ENCODE measurements at regions not wholly inside any gene's neighbourhood (a gene's known extent, or its start where the extent isn't known, plus 50 kb on each side); places are given as distances from the start of the nearest gene placed in this dataset.

GRCh38 chr7:21299766-21300165, 128.1 kb upstream of the SP4 start:
- POLR2A ChIA-PET (ENCODE audit: unreplicated experiment), result no interaction called here
- Histone ChIP-seq H3K56ac (ENCODE audit: extremely low read depth, insufficient read depth, low read length) (no peak overlapping the region), H3K9ac (ENCODE audit: low read depth, low read length) (no peak overlapping the region), H3K27me3 (ENCODE audit: control insufficient read depth, insufficient read depth, low read length) (no peaks in the 10 kb centered on the region), H3K4me2 (ENCODE audit: low read depth, low read length) (no peak overlapping the region), H2AK5ac (ENCODE audit: low read depth, low read length) (no peak overlapping the region), H2BK5ac (ENCODE audit: low read depth, low read length, poor library complexity, severe bottlenecking) (no peak overlapping the region), H3K23ac (ENCODE audit: low read depth, low read length) (no peak overlapping the region), H2BK120ac (ENCODE audit: low read depth, low read length) (no peak overlapping the region), H3K9me1 (ENCODE audit: insufficient read depth, low read length) (no peaks in the 10 kb centered on the region), H3K14ac (replicated peaks; ENCODE audit: low read depth, low read length) (no peak overlapping the region), H4K5ac (ENCODE audit: low read depth, low read length) (no peak overlapping the region), H3K9me3 (ENCODE audit: control insufficient read depth, insufficient read depth, low read length) (peaks cover 2% of the 10 kb centered on the region; the same call in 1 of the 2 replicates), H3K4me1 (ENCODE audit: control insufficient read depth, insufficient read depth, low read length) (no peaks in the 10 kb centered on the region), H3K4ac (ENCODE audit: low read depth, low read length) (no peak overlapping the region), H2AFZ (replicated peaks; ENCODE audit: low read length, poor library complexity) (no peak overlapping the region), H3K18ac (ENCODE audit: low read depth, low read length) (no peak overlapping the region), H4K20me1 (ENCODE audit: insufficient read depth, low read length) (no peaks in the 10 kb centered on the region), H3K36me3 (ENCODE audit: control insufficient read depth, insufficient read depth, low read length) (no peaks in the 10 kb centered on the region), H3K27ac (ENCODE audit: insufficient read depth, low read length) (no peak overlapping the region), H2AK9ac (replicated peaks; ENCODE audit: low read depth, low read length, poor library complexity) (no peak overlapping the region), H2BK20ac (ENCODE audit: low read depth, low read length) (no peak overlapping the region), H3K4me3 (ENCODE audit: insufficient read depth, low read depth, low read length) (no peak overlapping the region), H4K91ac (ENCODE audit: insufficient read depth, low read depth, low read length) (no peak overlapping the region), H3K79me1 (ENCODE audit: low read depth in 1 of 2, low read length in 2 of 2) (no peaks in the 10 kb centered on the region), H4K8ac (ENCODE audit: low read depth in 2 of 2, low read length in 2 of 2) (no peak overlapping the region), H2BK15ac (ENCODE audit: low read depth, low read length) (no peak overlapping the region)
- BruUV-seq (replicated peaks), result no TSS peak
- in situ Hi-C loops (cut with MboI; ENCODE audit: low sequenced_read_pairs), result no loop called here
- intact Hi-C loops (cut with micrococcal nuclease), result no loop called here
- TF ChIP-seq CEBPB (IDR thresholded peaks at IDR 0.05; ENCODE audit: low read depth, low read length), result no peak
- TF ChIP-seq POLR2A (IDR thresholded peaks at IDR 0.05; ENCODE audit: low read depth, low read length), result no peak
- no peak for TF ChIP-seq NFE2L2 (IDR thresholded peaks at IDR 0.05; ENCODE audit: low read depth, low read length)
- no peak for TF ChIP-seq MXI1 (IDR thresholded peaks at IDR 0.05; ENCODE audit: borderline replicate concordance, low read depth, low read length)
- no peak for TF ChIP-seq ELK1 (IDR thresholded peaks at IDR 0.05; ENCODE audit: borderline replicate concordance, low read depth, low read length)
- no peak for TF ChIP-seq RAD21 (IDR thresholded peaks at IDR 0.05; ENCODE audit: low read length)
- TF ChIP-seq BHLHE40 (IDR thresholded peaks at IDR 0.05; ENCODE audit: low read depth, low read length), result no peak
- no peak for TF ChIP-seq CHD1 (IDR thresholded peaks at IDR 0.05; ENCODE audit: low read depth, low read length)
- TF ChIP-seq MAFK (IDR thresholded peaks at IDR 0.05; ENCODE audit: low read depth, low read length), result no peak
- TF ChIP-seq, protein P1, sequence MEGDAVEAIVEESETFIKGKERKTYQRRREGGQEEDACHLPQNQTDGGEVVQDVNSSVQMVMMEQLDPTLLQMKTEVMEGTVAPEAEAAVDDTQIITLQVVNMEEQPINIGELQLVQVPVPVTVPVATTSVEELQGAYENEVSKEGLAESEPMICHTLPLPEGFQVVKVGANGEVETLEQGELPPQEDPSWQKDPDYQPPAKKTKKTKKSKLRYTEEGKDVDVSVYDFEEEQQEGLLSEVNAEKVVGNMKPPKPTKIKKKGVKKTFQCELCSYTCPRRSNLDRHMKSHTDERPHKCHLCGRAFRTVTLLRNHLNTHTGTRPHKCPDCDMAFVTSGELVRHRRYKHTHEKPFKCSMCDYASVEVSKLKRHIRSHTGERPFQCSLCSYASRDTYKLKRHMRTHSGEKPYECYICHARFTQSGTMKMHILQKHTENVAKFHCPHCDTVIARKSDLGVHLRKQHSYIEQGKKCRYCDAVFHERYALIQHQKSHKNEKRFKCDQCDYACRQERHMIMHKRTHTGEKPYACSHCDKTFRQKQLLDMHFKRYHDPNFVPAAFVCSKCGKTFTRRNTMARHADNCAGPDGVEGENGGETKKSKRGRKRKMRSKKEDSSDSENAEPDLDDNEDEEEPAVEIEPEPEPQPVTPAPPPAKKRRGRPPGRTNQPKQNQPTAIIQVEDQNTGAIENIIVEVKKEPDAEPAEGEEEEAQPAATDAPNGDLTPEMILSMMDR (conservative IDR thresholded peaks at IDR 0.05; ENCODE audit: low read depth, low read length), result no peak
- TF ChIP-seq SMC3 (IDR thresholded peaks at IDR 0.05; ENCODE audit: low read depth, low read length), result no peak
- no peak for TF ChIP-seq USF2 (IDR thresholded peaks at IDR 0.05; ENCODE audit: low read depth, low read length)
- no peak for TF ChIP-seq MAZ (IDR thresholded peaks at IDR 0.05; ENCODE audit: borderline replicate concordance, low read depth, low read length)
- TF ChIP-seq RFX5 (IDR thresholded peaks at IDR 0.05; ENCODE audit: low read depth, low read length), result no peak
- TF ChIP-seq FOS (IDR thresholded peaks at IDR 0.05; ENCODE audit: low read depth, low read length), result no peak
- TF ChIP-seq RCOR1 (IDR thresholded peaks at IDR 0.05; ENCODE audit: insufficient replicate concordance, low read length), result no peak
- 100% methylated on average over 2 of the region's 5 CpGs; no CpG with 5 or more reads in 1 of the 2 experiments for WGBS, 2 experiments (ENCODE audit: extremely low coverage in 2 of 2, insufficient read length in 1 of 2)
- DNase-seq (no peak), ATAC-seq (ENCODE audit: low read depth) (no peak)
- dilution Hi-C loops (cut with HindIII; ENCODE audit: low sequenced_read_pairs, unreplicated experiment), result no loop called here
- CTCF ChIA-PET, result no interaction called here
